DOHH2 (cell line): ENCODE measurements at regions not wholly inside any gene's neighbourhood (a gene's known extent, or its start where the extent isn't known, plus 50 kb on each side); places are given as distances from the start of the nearest gene placed in this dataset.

Experiments
- EZH2phosphoT487 ChIP-seq: fragments of 200-600 bp; sonication (generic); IDR thresholded peaks from 2 replicates; pipeline ENCODE4 v1.6.1; 2017; ENCODE audit warnings: borderline replicate concordance, mild to moderate bottlenecking, antibody characterized with exemption, low read length, moderate library complexity, mixed read lengths
- TF ChIP-seq, protein P1 (sequence below): fragments of 200-600 bp; sonication (generic); IDR thresholded peaks from one replicate; pipeline ENCODE4 v1.5.1; 2014; ENCODE audit warnings: antibody characterized with exemption, mild to moderate bottlenecking, low read depth, low read length; ENCODE audit not compliant: poor library complexity, severe bottlenecking

DNA sequence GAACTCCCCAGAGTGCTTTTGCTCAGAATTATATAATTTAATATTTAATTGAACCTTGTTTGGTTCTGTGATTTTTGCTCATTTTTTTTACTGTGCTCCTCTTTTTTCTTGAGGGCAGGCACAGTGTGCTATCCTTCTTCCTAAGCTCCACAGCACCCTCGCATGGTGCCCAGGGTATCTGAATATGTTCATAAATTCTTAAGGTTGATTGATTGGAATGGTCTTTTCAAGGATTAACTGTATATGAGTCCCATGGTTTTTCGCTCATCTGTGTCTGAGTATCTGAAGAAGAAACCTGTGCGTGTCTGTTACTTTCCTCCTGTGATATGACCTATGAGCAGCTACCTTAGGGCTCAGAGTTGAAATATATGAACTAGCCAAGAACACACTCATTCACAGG, 393.7 kb downstream of the HLX start:
- TF ChIP-seq, protein P1, sequence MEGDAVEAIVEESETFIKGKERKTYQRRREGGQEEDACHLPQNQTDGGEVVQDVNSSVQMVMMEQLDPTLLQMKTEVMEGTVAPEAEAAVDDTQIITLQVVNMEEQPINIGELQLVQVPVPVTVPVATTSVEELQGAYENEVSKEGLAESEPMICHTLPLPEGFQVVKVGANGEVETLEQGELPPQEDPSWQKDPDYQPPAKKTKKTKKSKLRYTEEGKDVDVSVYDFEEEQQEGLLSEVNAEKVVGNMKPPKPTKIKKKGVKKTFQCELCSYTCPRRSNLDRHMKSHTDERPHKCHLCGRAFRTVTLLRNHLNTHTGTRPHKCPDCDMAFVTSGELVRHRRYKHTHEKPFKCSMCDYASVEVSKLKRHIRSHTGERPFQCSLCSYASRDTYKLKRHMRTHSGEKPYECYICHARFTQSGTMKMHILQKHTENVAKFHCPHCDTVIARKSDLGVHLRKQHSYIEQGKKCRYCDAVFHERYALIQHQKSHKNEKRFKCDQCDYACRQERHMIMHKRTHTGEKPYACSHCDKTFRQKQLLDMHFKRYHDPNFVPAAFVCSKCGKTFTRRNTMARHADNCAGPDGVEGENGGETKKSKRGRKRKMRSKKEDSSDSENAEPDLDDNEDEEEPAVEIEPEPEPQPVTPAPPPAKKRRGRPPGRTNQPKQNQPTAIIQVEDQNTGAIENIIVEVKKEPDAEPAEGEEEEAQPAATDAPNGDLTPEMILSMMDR: no peak
- no peak for TF ChIP-seq EZH2phosphoT487
